SK-N-SH treated with all-trans-retinoic acid at 6 μM for 48 hours (cell line): ENCODE measurements at regions not wholly inside any gene's neighbourhood (a gene's known extent, or its start where the extent isn't known, plus 50 kb on each side); places are given as distances from the start of the nearest gene placed in this dataset.

Experiments used
- ATAC-seq: fragments of 200-7000 bp; cut with Tn5 transposase; 3 replicates; pipeline ENCODE4 v1.9.1; 2020; ENCODE audit warnings: mild to moderate bottlenecking, moderate library complexity
- BACH2 ChIP-seq: fragments of 250-450 bp; sonication (Bioruptor Pico); IDR thresholded peaks from 2 replicates; pipeline ENCODE4 v1.9.0; 2021; ENCODE audit warnings: mild to moderate bottlenecking, borderline replicate concordance
- CSDC2 ChIP-seq: fragments of 250-450 bp; sonication (Bioruptor Pico); IDR thresholded peaks from 2 replicates; pipeline ENCODE4 v1.5.0; 2020; ENCODE audit warnings: mild to moderate bottlenecking, moderate library complexity
- CSRNP3 ChIP-seq: fragments of 250-450 bp; sonication (Bioruptor Pico); IDR thresholded peaks from 2 replicates; pipeline ENCODE4 v1.5.1; 2021; ENCODE audit warnings: mild to moderate bottlenecking, moderate library complexity
- ESRRG ChIP-seq: fragments of 250-450 bp; sonication (Bioruptor Pico); IDR thresholded peaks from 2 replicates; pipeline ENCODE4 v1.6.1; 2021; ENCODE audit warnings: mild to moderate bottlenecking
- GLIS3 ChIP-seq: fragments of 250-450 bp; sonication (Bioruptor Pico); IDR thresholded peaks from 2 replicates; pipeline ENCODE4 v1.5.0; 2020; ENCODE audit warnings: mild to moderate bottlenecking, moderate library complexity
- ISL1 ChIP-seq: fragments of 250-450 bp; sonication (Bioruptor Pico); IDR thresholded peaks from 2 replicates; pipeline ENCODE4 v2.1.2; 2022; ENCODE audit warnings: mild to moderate bottlenecking, moderate library complexity
- PATZ1 ChIP-seq: fragments of 250-450 bp; sonication (Bioruptor Pico); IDR thresholded peaks from 2 replicates; pipeline ENCODE4 v1.8.0; 2020; ENCODE audit warnings: mild to moderate bottlenecking, moderate library complexity, borderline replicate concordance
- RARB ChIP-seq: fragments of 250-450 bp; sonication (Bioruptor Pico); IDR thresholded peaks from 2 replicates; pipeline ENCODE4 v1.8.0; 2021; ENCODE audit warnings: mild to moderate bottlenecking, moderate library complexity
- SNAI2 ChIP-seq: fragments of 250-450 bp; sonication (Bioruptor Pico); IDR thresholded peaks from 2 replicates; pipeline ENCODE4 v1.5.0; 2020; ENCODE audit warnings: mild to moderate bottlenecking, moderate library complexity
- TCF4 ChIP-seq: fragments of 250-450 bp; sonication (Bioruptor Pico); IDR thresholded peaks from 2 replicates; pipeline ENCODE4 v1.8.0; 2021; ENCODE audit warnings: mild to moderate bottlenecking, moderate library complexity, borderline replicate concordance
- TOX ChIP-seq: fragments of 250-450 bp; sonication (Bioruptor Pico); IDR thresholded peaks from 2 replicates; pipeline ENCODE4 v1.8.0; 2021; ENCODE audit warnings: mild to moderate bottlenecking, moderate library complexity, borderline replicate concordance
- TSHZ2 ChIP-seq: fragments of 250-450 bp; sonication (Bioruptor Pico); IDR thresholded peaks from 2 replicates; pipeline ENCODE4 v1.5.0; 2020; ENCODE audit warnings: mild to moderate bottlenecking, moderate library complexity
- ZC3H10 ChIP-seq: fragments of 250-450 bp; sonication (Bioruptor Pico); IDR thresholded peaks from 2 replicates; pipeline ENCODE4 v1.5.1; 2021; ENCODE audit warnings: mild to moderate bottlenecking, moderate library complexity
- ZFP3 ChIP-seq: fragments of 250-450 bp; sonication (Bioruptor Pico); IDR thresholded peaks from 2 replicates; pipeline ENCODE4 v1.5.0; 2020; ENCODE audit warnings: mild to moderate bottlenecking, moderate library complexity
- ZNF565 ChIP-seq: fragments of 450-650 bp; formaldehyde crosslinking; conservative IDR thresholded peaks from 2 replicates; pipeline ENCODE4 v1.5.0; 2020; ENCODE audit warnings: low read depth, mild to moderate bottlenecking, moderate library complexity
- ZNF70 ChIP-seq: fragments of 450-650 bp; formaldehyde crosslinking; IDR thresholded peaks from 2 replicates; pipeline ENCODE4 v1.5.0; 2020; ENCODE audit warnings: mild to moderate bottlenecking, moderate library complexity
- ZNF8 ChIP-seq: fragments of 450-650 bp; formaldehyde crosslinking; IDR thresholded peaks from 2 replicates; pipeline ENCODE4 v1.5.0; 2020; ENCODE audit warnings: mild to moderate bottlenecking, moderate library complexity
- TF ChIP-seq, protein P1 (sequence below): fragments of 250-450 bp; sonication (Bioruptor Pico); IDR thresholded peaks from 2 replicates; pipeline ENCODE4 v1.5.1; 2020; ENCODE audit warnings: low read depth, mild to moderate bottlenecking, moderate library complexity
- TF ChIP-seq, protein P2 (sequence below): fragments of 250-450 bp; sonication (Bioruptor Pico); IDR thresholded peaks from 2 replicates; pipeline ENCODE4 v1.8.0; 2021; ENCODE audit warnings: low read depth, mild to moderate bottlenecking, moderate library complexity, borderline replicate concordance

DNA sequence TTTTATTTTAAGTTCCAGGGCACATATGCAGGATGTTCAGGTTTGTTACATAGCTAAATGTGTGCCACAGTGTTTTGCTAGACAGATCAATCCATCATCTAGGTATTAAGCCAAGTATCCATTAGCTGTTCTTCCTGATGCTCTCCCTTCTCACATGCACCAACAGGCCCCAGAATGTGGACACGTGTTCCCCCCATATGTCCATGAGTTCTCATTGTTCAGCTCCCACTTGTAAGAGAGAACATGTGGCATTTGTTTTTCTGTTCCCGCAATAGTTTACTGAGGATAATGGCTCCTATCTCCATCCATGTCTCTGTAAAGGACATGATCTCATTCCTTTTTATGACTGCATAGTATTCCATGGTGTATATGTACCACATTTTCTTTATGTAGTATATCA, 374.8 kb upstream of the FAT1 start:
- TF ChIP-seq, protein P1, sequence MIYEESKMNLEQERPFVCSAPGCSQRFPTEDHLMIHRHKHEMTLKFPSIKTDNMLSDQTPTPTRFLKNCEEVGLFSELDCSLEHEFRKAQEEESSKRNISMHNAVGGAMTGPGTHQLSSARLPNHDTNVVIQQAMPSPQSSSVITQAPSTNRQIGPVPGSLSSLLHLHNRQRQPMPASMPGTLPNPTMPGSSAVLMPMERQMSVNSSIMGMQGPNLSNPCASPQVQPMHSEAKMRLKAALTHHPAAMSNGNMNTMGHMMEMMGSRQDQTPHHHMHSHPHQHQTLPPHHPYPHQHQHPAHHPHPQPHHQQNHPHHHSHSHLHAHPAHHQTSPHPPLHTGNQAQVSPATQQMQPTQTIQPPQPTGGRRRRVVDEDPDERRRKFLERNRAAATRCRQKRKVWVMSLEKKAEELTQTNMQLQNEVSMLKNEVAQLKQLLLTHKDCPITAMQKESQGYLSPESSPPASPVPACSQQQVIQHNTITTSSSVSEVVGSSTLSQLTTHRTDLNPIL (CRISPR knock-in tag): no peak
- no peak for TF ChIP-seq TSHZ2 (CRISPR knock-in tag)
- no peak for TF ChIP-seq ZNF8 (CRISPR knock-in tag)
- TF ChIP-seq CSDC2 (CRISPR knock-in tag): no peak
- TF ChIP-seq RARB (CRISPR knock-in tag): no peak
- no peak for TF ChIP-seq PATZ1 (CRISPR knock-in tag)
- TF ChIP-seq TCF4 (CRISPR knock-in tag): no peak
- TF ChIP-seq CSRNP3 (CRISPR knock-in tag): no peak
- TF ChIP-seq, protein P2, sequence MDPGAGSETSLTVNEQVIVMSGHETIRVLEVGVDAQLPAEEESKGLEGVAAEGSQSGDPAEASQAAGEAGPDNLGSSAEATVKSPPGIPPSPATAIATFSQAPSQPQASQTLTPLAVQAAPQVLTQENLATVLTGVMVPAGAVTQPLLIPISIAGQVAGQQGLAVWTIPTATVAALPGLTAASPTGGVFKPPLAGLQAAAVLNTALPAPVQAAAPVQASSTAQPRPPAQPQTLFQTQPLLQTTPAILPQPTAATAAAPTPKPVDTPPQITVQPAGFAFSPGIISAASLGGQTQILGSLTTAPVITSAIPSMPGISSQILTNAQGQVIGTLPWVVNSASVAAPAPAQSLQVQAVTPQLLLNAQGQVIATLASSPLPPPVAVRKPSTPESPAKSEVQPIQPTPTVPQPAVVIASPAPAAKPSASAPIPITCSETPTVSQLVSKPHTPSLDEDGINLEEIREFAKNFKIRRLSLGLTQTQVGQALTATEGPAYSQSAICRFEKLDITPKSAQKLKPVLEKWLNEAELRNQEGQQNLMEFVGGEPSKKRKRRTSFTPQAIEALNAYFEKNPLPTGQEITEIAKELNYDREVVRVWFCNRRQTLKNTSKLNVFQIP (CRISPR knock-in tag): no peak
- ATAC-seq: no peak

- TF ChIP-seq ZC3H10 (CRISPR knock-in tag) (no peak), ZFP3 (CRISPR knock-in tag) (no peak), TOX (CRISPR knock-in tag) (no peak), RARB (CRISPR knock-in tag) (no peak), ZNF565 (CRISPR knock-in tag) (no peak), PATZ1 (CRISPR knock-in tag) (no peak), ESRRG (no peak), GLIS3 (CRISPR knock-in tag) (no peak), TCF4 (CRISPR knock-in tag) (no peak), BACH2 (CRISPR knock-in tag) (no peak), SNAI2 (CRISPR knock-in tag) (no peak), ISL1 (CRISPR knock-in tag) (no peak), ZNF70 (CRISPR knock-in tag) (no peak)
- TF ChIP-seq, protein P1 (CRISPR knock-in tag): no peak
- TF ChIP-seq, protein P2 (CRISPR knock-in tag): no peak
- ATAC-seq: no peak
Observed at GRCh38 chr4:187103351-187103750, 379.7 kb upstream of the FAT1 start.
